ENCODE measurements at regions not wholly inside any gene's neighbourhood (a gene's known extent, or its start where the extent isn't known, plus 50 kb on each side); places are given as distances from the start of the nearest gene placed in this dataset.

DNA sequence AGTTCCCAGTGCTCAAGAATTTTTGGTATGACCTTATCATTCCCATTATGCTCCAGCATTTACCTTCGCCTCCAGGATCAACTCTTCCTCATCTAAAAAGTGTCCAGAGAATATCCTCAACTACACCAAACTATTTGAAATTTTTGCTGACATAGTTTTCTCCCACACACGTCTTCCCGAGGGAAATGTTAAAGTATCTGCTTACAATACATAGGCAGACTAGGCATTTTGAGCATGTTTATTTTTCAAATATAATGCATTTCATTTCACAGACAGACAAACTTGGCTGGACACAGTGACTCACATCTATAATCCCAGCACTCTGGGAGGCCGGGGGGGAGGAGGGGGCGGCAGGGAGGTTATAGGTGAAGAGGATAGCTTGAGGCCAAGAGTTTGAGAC, 177.1 kb upstream of the TRIM24 start:
- Mint-ChIP-seq H3K36me3 (no peaks in the 10 kb centered on the region), H3K4me1 (ENCODE audit: low read depth) (no peaks in the 10 kb centered on the region), H3K27ac (no peak overlapping the region), H3K27me3 (no peaks in the 10 kb centered on the region), H3K9me3 (no peaks in the 10 kb centered on the region), H3K4me3 (no peak overlapping the region)
- POLR2A ChIA-PET, result no interaction called here
- CTCF ChIA-PET, result no interaction called here
- intact Hi-C loops (cut with micrococcal nuclease), result no loop called here
- DNase-seq, result no peak

DNA sequence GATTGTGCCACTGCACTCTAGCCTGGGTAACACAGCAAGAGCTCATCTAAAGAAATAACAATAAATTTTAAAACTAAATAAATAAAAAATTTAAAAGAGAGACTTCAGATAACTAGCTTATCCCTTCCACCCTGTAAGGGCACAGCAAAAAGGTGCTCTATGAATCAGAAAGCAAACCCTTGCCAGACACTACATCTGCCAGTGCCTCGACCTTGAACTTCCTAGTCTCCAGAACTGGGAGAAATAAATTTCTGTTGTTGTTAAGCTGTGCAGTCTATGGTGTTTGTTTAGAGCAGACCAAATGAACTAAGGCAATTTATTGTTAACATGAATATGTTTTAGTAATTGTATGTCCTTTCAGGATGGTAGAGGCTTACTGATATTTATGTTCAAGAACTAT, 174.9 kb upstream of the TRIM24 start:
- Mint-ChIP-seq H3K36me3 (no peaks in the 10 kb centered on the region), H3K27me3 (no peaks in the 10 kb centered on the region), H3K4me3 (no peak overlapping the region), H3K27ac (no peak overlapping the region), H3K9me3 (peaks cover 13% of the 10 kb centered on the region), H3K4me1 (ENCODE audit: low read depth) (no peaks in the 10 kb centered on the region)
- no peak for DNase-seq
- ChIA-PET CTCF (no interaction called here), POLR2A (no interaction called here)
- intact Hi-C loops (cut with micrococcal nuclease), result no loop called here

DNA sequence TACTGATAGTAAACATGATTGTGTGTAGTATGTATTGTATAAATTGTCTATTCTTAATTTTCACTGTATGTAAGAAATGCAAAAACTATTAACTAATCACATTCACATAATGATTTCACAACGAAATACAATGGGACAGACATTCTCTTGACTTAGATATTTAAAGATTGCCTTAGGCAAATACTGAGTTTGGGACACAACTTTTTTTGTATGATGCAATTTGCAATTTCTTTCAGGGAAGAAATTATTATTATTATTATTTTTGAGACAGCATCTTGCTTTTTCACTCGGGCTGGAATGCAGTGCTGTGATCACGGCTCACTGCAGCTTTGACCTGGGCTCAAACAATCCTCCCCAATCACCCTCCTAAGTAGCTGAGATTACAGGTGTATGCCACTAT, 173.2 kb upstream of the TRIM24 start:
- POLR2A ChIA-PET, result no interaction called here
- Mint-ChIP-seq H3K4me3 (no peak overlapping the region), H3K36me3 (no peaks in the 10 kb centered on the region), H3K27ac (no peak overlapping the region), H3K4me1 (ENCODE audit: low read depth) (no peaks in the 10 kb centered on the region), H3K9me3 (peaks cover 14% of the 10 kb centered on the region), H3K27me3 (no peaks in the 10 kb centered on the region)
- CTCF ChIA-PET, result no interaction called here
- DNase-seq, result no peak
- intact Hi-C loops (cut with micrococcal nuclease), result no loop called here

GRCh38 chr7:138287549-138287948, 172.5 kb upstream of the TRIM24 start:
- no peak overlapping the region for H3K27ac Mint-ChIP-seq
- DNase-seq, result no peak
- H3K36me3 Mint-ChIP-seq, result no peaks in the 10 kb centered on the region
- H3K4me1 Mint-ChIP-seq (ENCODE audit: low read depth), result no peaks in the 10 kb centered on the region
- ChIA-PET POLR2A (no interaction called here), CTCF (no interaction called here)
- H3K4me3 Mint-ChIP-seq, result no peak overlapping the region
- H3K27me3 Mint-ChIP-seq, result no peaks in the 10 kb centered on the region
- peaks cover 14% of the 10 kb centered on the region for H3K9me3 Mint-ChIP-seq
- intact Hi-C loops (cut with micrococcal nuclease), result no loop called here

GRCh38 chr7:138289082-138289481, 171.0 kb upstream of the TRIM24 start:
- Mint-ChIP-seq H3K9me3 (peaks cover 14% of the 10 kb centered on the region), H3K27me3 (no peaks in the 10 kb centered on the region), H3K36me3 (no peaks in the 10 kb centered on the region), H3K27ac (no peak overlapping the region), H3K4me3 (no peak overlapping the region), H3K4me1 (ENCODE audit: low read depth) (no peaks in the 10 kb centered on the region)
- POLR2A ChIA-PET, result no interaction called here
- intact Hi-C loops (cut with micrococcal nuclease), result no loop called here
- CTCF ChIA-PET, result no interaction called here
- DNase-seq, result no peak

DNA sequence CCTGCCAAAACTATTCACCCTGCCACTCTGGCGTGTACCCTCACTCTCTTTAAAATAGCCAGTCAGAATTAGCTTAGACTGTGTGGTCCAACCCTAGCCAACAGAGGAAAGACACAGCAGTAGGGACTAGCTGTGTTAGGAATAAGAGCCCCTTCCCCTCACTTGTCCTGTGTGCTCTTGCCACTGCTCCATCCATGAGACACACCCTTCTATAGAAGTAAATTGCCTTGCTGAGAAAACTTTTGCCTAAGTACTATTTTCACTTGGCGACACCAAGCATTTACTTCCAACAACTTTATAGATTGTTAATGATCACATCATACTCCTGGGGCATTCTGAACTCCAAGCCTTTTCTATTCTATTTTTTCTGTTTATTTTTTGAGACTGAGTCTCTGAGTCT, 170.2 kb upstream of the TRIM24 start:
- intact Hi-C loops (cut with micrococcal nuclease), result no loop called here
- no peak overlapping the region for H3K27ac Mint-ChIP-seq
- POLR2A ChIA-PET, result no interaction called here
- no peaks in the 10 kb centered on the region for H3K36me3 Mint-ChIP-seq
- H3K4me3 Mint-ChIP-seq, result no peak overlapping the region
- H3K27me3 Mint-ChIP-seq, result no peaks in the 10 kb centered on the region
- H3K4me1 Mint-ChIP-seq (ENCODE audit: low read depth), result no peaks in the 10 kb centered on the region
- DNase-seq, result no peak
- H3K9me3 Mint-ChIP-seq, result peaks cover 14% of the 10 kb centered on the region
- CTCF ChIA-PET, result no interaction called here

- Mint-ChIP-seq H3K4me3 (no peak overlapping the region), H3K9me3 (peaks cover 14% of the 10 kb centered on the region), H3K4me1 (ENCODE audit: low read depth) (no peaks in the 10 kb centered on the region), H3K36me3 (no peaks in the 10 kb centered on the region), H3K27me3 (no peaks in the 10 kb centered on the region), H3K27ac (no peak overlapping the region)
- ChIA-PET POLR2A (no interaction called here), CTCF (no interaction called here)
- DNase-seq, result no peak
- intact Hi-C loops (cut with micrococcal nuclease), result no loop called here
These were observed 167.1 kb upstream of the TRIM24 start for GRCh38 chr7:138292951-138293350.

GRCh38 chr7:138295049-138295637, 164.9 kb upstream of the TRIM24 start:
- no peak for DNase-seq
- H3K9me3 Mint-ChIP-seq, result peaks cover under 1% of the 10 kb centered on the region
- intact Hi-C loops (cut with micrococcal nuclease), result no loop called here
- H3K36me3 Mint-ChIP-seq, result no peaks in the 10 kb centered on the region
- H3K27ac Mint-ChIP-seq, result no peak overlapping the region
- POLR2A ChIA-PET, result no interaction called here
- no peak overlapping the region for H3K4me3 Mint-ChIP-seq
- no peaks in the 10 kb centered on the region for H3K4me1 Mint-ChIP-seq (ENCODE audit: low read depth)
- CTCF ChIA-PET, result no interaction called here
- no peaks in the 10 kb centered on the region for H3K27me3 Mint-ChIP-seq

- Mint-ChIP-seq H3K27ac (no peak overlapping the region), H3K4me3 (no peak overlapping the region), H3K36me3 (no peaks in the 10 kb centered on the region), H3K27me3 (no peaks in the 10 kb centered on the region), H3K4me1 (ENCODE audit: low read depth) (no peaks in the 10 kb centered on the region), H3K9me3 (no peaks in the 10 kb centered on the region)
- ChIA-PET POLR2A (no interaction called here), CTCF (no interaction called here)
- intact Hi-C loops (cut with micrococcal nuclease), result no loop called here
- no peak for DNase-seq
These were observed 162.5 kb upstream of the TRIM24 start for GRCh38 chr7:138297526-138297925.

- no peak for DNase-seq
- no peak overlapping the region for H3K4me3 Mint-ChIP-seq
- no peak overlapping the region for H3K27ac Mint-ChIP-seq
- H3K36me3 Mint-ChIP-seq, result no peaks in the 10 kb centered on the region
- intact Hi-C loops (cut with micrococcal nuclease), result no loop called here
- POLR2A ChIA-PET, result no interaction called here
- H3K27me3 Mint-ChIP-seq, result no peaks in the 10 kb centered on the region
- no peaks in the 10 kb centered on the region for H3K9me3 Mint-ChIP-seq
- CTCF ChIA-PET, result no interaction called here
- H3K4me1 Mint-ChIP-seq (ENCODE audit: low read depth), result no peaks in the 10 kb centered on the region
These were observed 161.0 kb upstream of the TRIM24 start for GRCh38 chr7:138299066-138299465.

- no peak for DNase-seq
- intact Hi-C loops (cut with micrococcal nuclease), result no loop called here
- CTCF ChIA-PET, result no interaction called here
- H3K36me3 Mint-ChIP-seq, result no peaks in the 10 kb centered on the region
- no peaks in the 10 kb centered on the region for H3K9me3 Mint-ChIP-seq
- H3K27ac Mint-ChIP-seq, result no peak overlapping the region
- no peaks in the 10 kb centered on the region for H3K27me3 Mint-ChIP-seq
- no peak overlapping the region for H3K4me3 Mint-ChIP-seq
- POLR2A ChIA-PET, result no interaction called here
- no peaks in the 10 kb centered on the region for H3K4me1 Mint-ChIP-seq (ENCODE audit: low read depth)
These were observed 156.6 kb upstream of the TRIM24 start for GRCh38 chr7:138303230-138304070.

DNA sequence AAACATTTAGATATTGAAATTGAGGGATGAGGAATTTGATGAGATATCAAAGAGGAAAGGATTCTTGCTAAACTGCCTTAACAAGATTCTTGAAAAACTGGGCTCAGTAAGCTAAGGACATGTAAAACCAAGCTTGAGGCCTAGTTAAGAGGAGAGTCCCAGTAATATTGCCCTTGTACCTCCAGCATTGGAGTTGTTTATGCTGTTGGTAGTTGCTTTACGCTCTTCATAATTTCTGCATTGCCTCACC, 156.1 kb upstream of the TRIM24 start:
- Mint-ChIP-seq H3K27me3 (no peaks in the 10 kb centered on the region), H3K4me3 (no peak overlapping the region), H3K4me1 (ENCODE audit: low read depth) (no peaks in the 10 kb centered on the region), H3K27ac (no peak overlapping the region), H3K36me3 (no peaks in the 10 kb centered on the region), H3K9me3 (no peaks in the 10 kb centered on the region)
- ChIA-PET CTCF (no interaction called here), POLR2A (no interaction called here)
- no peak for DNase-seq
- intact Hi-C loops (cut with micrococcal nuclease), result no loop called here

- Mint-ChIP-seq H3K27ac (no peak overlapping the region), H3K9me3 (no peaks in the 10 kb centered on the region), H3K4me1 (ENCODE audit: low read depth) (no peaks in the 10 kb centered on the region), H3K27me3 (no peaks in the 10 kb centered on the region), H3K4me3 (no peak overlapping the region), H3K36me3 (no peaks in the 10 kb centered on the region)
- CTCF ChIA-PET, result no interaction called here
- no peak for DNase-seq
- POLR2A ChIA-PET, result no interaction called here
- intact Hi-C loops (cut with micrococcal nuclease), result no loop called here
These were observed 152.4 kb upstream of the TRIM24 start for GRCh38 chr7:138307633-138308032.
